DMS153 (cell line): ENCODE measurements at regions not wholly inside any gene's neighbourhood (a gene's known extent, or its start where the extent isn't known, plus 50 kb on each side); places are given as distances from the start of the nearest gene placed in this dataset.

Source experiments
- DNase-seq: peaks from one replicate; lab custom pipeline; 2025; lab: John Stamatoyannopoulos, UW

DNA sequence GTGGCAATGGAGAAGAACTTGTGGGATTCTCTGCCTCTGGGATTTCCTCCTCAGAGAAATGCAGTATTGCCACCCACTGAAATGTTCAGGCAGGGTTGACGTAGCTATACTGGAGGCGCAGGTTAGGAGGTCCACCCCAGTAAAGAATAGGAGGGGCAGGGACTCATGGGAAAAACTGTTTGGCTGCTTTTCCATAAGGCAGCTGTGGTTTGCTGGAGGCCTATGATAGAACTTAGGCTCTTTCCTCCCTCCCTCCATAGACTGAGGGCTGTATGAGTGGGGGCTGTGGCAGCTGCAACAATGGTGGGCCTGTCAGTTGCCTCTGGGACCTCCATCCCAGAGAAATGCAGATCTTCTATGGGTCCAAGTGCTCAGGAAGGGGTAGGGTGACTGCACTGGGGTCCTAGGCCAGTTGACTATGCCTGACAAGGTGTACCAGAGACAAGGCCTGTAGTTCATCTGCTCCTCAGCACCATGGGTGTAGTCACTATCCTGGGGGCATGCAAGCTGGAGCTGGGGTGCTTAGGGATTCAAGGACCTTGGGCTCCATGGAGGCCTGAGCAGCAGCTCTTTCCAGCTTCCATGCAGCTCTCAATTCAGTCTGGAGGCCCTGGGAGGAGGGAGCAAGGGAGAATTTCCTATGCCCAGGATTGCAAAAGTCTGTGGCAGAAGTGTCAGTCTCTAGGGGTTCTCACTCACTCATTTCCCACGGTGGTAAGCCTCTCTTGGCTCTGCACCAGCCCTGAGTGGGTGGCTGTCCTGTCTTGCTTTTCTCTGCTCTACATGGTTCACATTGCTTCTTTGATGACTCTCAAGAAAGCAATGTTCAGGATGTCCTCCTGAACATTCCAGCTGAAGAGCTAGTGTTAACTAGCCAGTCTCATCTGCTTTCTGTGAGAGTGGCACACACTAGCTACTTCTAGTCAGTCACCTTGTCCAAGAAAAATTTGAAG, 353.0 kb downstream of the IDS start:
- DNase-seq, result no peak

DNA sequence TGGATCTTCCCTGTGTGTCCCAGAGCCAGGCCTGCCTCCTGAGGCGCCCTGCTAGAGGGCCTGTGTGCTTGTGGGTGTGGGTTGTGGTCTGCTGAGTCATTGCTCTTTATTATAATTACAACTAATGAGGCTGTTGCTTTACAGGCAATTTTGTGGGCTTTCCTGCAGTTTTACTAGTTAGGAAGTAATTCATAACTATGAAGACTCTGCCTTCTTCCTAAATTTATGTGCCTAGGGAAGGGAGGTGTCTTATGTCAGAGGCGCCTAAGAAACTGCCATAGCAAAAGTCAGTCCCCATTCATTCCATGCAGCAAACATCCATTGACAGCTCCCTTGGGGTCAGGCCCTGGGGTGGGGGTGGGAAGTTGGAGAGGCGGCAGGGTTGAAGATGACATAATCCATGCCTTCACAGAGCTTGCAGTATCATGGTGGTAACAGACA, 359.2 kb downstream of the IDS start:
- DNase-seq, result no peak

DNA sequence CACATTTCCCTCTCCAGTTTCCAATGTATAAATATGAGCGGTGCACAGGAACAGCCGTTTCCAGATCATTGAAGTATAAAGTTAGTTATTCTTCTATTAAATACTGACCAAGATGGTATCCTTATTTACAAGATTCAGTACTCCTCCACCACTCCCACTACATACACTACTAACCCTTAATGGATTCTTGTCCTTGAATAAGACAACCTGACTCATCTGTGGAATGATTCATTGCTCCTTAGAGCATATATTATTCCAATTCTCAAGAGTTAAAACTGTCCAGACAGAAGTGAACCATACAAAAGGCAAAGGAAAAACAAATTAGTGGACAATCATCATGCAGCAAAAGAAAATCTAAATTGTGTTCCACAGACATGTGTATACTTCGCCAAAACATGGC, 373.3 kb downstream of the IDS start:
- DNase-seq, result no peak

DNA sequence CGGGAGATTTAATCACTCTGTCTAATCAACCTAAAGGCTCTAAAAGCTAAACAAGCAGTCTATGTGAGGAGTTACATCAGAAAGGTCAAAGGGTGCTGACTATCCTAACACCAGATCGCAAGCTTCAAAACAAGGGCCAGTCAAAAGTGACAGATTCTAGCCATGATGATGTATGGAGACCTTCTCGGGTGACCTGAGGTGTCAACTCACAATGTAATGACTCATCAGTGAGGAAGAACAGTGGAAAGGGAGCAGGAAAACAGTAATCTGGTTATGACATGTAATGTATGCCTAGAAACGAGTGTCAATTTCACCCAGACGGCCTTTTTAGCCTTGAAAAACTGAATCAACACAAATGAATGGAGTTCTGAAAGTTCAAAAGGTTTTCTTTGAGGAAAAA, 375.3 kb downstream of the IDS start:
- DNase-seq, result no peak

DNA sequence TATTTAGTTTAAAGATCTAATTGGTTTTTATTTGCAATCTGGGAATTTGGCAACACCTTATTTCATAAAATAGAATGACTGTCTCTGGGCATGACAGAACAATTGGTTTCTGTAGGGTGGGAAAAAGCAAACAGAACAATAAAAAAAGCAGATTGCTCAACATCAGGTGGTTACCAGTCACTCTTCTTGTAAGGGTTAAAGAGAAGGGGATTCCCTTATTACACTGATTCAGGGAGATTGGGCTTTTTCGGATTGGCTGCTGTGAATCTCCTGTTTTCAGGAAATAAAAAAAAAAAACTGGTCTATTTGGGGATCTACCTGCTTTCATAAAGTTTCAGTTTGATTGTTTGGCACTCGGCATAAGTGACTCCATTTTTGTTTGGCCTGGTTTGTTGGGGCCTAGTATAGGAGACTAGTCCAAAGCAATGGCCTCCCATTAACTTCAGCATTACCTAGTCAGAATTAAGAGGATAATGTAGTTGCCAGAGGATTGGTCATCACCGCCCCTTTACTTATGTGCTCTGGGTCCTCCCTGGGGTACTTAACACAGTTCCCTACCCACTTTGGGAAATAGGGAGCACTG, 380.5 kb downstream of the IDS start:
- DNase-seq, result no peak

DNA sequence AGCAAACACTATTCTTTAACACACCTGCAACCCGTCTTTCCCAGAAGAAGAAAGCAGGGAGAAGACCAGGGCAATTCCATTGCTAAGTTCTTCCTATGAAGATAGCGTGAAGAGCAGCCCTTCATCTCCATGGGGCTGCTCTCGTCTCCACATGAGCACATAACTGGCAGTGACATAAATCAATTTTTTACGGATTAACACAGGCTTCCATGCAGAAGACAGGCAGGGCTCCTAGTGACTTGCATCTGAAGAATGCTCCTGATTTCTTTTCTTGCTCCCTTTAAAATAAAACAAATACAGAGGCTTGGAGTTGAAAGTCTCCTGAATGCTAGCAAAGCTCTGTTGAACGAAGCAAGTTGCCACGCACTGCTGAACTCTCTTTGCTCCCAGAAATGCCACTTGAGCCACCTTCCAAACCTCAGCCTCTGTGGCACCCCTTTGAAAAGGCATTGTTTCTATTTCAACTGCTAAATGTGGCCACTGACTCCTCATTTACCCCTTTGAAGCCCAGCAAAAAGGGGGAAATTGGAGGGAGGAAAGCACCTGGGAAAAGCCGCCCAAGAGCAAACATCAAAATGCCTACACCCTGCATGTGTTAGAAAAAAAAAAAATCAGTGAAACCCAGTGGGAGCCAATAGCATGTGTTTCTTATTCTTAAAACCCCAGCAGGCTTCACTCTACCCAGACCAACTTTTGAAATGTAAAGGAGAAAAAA, 383.7 kb downstream of the IDS start:
- DNase-seq, result no peak

DNA sequence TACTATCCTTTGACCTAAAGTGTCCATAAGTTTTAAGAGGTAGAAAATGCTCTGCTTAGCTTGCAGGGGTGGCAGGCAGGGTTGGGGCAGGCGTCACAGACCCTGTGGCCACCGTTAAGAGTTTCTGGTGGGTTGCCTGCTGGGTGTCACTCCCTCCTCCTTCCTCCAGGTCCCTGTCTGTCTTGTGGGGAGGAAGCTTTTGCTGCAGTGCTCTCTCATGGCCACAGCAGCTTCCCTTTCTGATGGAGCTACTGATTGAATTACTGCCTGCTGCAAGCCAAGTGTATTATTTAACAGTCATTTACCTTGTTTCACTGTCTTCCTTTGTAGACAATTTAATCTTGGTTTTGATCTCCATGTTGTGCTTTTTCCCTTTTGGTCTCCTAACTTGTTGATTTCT, 384.6 kb downstream of the IDS start:
- DNase-seq, result no peak

DNA sequence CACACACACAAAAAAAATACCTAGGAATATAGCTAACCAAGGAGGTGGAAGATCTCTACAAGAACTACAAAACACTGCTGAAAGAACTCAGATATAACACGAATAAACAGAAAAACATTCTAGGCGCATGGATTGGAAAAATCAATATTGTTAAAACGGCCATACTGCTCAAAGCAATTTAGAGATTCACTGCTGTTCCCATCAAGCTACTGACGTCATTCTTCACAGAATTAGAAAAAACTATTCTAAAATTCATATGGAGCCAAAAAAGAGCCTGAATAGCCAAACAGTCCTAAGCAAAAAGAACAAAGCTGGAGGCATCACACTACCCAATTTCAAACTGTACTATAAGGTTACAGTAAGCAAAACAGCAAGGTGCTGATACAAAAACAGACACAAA, 390.2 kb downstream of the IDS start:
- DNase-seq, result no peak

DNA sequence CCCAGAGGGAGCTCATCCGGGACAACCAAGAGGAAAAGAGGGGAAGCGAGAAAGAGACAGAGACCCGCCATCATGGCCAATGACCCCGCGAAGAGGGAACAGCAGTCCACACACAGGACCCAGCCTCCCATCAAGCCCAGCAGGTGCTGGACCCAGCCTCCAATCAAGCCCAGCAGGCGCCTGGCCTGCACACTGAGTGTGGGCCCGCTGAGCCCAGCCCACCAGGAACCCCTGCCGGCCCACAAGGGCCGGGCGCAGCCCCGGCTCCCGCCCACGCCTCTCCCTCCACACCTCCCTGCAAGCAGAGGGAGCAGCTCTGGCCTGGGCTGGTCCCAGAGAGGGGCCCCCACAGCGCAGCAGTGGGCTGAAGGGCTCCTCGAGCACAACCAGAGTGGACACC, 391.1 kb downstream of the IDS start:
- DNase-seq, result no peak

DNA sequence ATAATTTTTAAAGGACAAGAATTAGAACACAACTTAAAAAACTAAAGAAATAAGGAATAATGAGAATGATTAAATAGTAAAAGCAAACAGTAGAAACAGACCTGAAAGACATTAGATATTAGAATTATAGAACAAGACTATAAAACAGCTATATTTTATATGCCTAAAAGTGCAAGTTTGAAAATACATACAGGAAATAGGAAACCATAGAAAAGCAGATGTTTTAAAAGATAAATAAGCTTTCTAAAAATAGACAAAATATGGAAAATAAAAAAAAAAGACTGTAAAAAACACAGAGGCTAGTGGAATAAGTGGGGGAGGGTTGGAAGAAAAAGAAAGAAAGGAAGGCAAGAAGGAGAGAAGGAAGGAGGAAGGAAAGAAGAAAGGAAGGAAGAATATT, 407.3 kb downstream of the IDS start:
- no peak for DNase-seq

DNA sequence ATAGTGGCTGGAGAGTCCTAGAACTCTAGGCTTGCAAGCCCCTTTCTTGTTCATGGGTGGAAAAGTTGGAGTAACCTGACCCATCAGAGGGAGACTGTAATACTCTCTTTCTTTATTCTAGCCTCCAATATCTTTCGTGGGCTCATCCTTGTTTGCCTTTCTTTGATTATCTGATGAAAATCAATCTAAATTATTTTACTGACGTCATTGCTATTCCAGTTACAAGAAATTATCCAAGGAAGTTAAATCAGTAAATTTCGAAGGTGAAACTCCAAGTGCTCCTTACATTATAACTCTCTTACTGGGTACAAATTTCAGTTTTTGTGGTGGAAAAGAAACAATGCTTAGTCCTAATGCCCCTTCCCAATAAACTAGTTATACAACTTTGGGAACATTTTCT, 412.9 kb downstream of the IDS start:
- DNase-seq, result no peak

DNA sequence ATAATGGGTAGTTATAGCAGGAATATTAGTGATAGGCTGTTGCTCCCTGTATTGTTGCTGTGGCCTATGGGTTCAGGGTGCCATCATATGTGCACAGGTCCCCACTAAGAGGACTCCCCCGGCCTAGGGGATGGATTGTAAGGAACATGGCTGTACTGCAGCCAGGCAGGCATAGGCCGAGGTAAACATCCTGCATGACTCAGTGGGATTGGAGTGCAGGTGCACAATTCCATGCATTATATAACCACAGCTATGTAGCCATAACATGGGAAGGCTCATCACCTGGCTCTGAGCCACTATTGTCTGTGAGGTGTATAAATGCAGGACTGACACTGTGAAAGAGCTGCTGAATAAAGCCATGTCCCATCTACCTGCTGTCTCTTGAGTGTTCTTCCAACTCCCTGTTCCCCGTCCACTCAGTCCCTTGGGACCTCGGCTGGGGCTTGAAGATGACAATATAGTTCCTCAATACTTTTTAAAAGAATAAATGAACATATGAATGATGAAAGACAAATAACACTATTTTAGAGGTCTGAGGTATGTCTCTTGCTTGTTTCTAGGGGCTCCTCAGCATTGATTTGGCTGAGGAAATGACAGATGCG, 425.2 kb downstream of the IDS start:
- no peak for DNase-seq

DNA sequence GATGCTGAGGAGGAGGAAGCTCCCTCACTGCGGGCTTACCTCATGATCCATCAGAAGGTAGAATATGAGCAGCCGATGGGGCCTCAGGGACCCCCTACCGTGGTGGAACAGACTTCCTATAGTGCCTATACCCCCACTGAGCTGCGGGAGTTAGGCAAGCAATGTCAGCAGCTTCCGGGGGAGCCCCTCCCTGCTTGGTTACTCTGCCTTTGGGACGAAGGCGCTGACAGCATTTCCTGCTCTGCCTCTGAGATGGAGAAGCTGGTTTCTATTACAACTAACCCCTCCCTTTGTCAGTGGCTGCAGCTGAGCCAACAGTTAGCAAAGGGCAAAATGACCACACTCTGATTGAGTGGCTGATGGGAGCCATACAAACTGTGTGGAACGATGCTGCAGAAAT, 430.7 kb downstream of the IDS start:
- DNase-seq, result peak; percentile 29

DNA sequence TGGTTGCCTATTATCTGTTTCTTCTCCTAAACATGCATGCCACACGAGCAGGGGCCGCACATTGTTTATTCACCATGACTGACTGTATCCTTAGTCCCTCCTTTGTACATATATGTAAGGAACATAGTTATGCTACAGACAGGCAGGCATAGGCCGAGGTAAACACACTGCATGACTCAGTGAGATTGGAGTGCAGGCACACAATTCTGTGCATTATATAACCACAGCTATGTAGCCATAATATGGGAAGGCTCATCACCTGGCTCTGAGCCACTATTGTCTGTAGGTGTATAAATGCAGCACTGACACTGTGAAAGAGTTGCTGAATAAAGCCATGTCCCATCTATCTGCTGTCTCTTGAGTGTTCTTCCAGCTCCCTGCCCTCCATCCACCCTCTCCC, 431.6 kb downstream of the IDS start:
- no peak for DNase-seq

DNA sequence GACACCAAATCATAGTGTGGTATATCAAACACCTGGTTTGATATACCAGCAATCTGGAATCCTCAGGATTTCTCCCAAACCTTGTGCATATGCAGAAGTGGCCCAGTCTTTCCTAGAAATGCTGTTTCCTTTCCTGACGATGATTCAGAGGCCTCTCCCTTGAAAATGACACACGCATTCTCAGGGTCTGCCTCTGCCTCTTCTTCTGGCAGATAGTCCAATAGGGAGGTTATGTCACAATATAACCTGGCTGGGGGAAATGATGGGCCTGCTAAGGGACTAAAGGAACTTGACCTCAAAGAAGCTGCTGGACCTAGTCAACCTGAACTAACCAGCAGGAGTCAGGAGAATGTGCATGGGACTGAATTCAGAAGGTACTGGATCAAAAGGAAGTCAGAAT, 435.2 kb downstream of the IDS start:
- DNase-seq, result no peak

DNA sequence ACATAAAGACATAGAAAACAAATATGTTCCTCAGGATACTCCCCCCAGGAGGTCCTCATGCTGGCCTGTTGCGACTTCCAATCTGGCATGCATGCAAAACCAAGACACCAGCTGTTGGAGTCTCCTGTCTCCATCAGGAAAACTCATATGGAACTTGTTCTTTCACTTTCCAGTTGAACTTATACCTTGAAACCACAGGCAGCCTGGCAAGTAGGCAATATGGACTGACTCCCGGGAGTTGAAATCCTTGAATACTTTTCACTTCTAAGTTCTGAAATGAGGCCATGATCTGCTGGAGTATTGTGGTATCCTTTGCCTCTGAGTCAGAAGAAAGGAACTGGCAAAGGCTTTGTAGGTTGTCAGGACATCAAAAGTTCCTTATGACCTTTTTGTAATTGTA, 444.2 kb downstream of the IDS start:
- DNase-seq, result no peak
